ENCODE measurements at regions not wholly inside any gene's neighbourhood (a gene's known extent, or its start where the extent isn't known, plus 50 kb on each side); places are given as distances from the start of the nearest gene placed in this dataset.
A peak's percentile ranks its signal among the peaks of the same experiment; 100 is the strongest.

DNA sequence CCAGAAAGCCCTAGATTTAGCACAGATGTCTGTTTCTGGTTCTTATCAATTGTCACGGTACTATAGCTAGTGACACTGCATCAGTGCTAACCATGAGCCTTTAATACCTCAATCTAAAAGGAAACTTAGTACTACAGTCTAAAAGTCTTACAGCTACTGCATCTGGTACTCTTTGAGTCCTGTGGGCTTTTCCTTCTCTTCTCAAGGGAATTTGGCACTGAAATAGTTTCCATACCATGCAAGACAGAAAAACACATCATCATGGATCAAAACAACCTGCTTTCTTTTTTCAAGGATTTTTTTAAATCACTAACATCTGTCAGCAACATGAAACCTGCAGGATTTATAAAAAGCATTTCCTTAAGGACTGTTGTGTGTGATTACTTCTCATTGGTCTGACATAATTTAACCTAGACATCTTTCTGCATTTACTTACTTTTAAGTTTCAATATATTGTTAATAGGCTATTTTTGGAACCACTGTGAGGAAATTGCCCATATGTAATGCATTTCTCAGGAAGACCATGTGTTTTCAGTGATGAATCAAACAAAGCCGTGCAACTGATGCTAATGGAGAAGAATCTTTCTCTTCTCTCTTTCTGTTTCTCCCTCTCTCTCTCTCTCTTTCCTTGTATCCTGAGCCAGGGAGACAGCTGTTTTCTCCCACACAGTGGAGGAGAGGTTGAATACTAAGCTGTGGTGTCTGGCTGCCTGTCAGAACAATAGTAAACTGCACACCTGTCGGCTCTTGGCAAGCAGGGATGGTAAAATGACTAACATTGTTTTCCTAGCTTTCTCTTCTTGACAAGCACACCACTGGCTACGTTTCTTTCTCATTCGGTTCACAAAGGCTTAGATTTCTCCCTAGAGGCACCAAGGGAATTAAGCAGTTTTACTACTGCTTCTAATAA is 273.4 kb downstream of the CSNK1G3 start:
- no peak for TF ChIP-seq POLR2A (IDR thresholded peaks at IDR 0.05; ENCODE audit: low read depth, low read length)
- DNase-seq (ENCODE audit: insufficient read length, low spot score) (no peak), FAIRE-seq (no peak)

- TF ChIP-seq POLR2A (IDR thresholded peaks at IDR 0.05; ENCODE audit: low read depth, low read length): no peak
- FAIRE-seq: no peak
- DNase-seq (ENCODE audit: insufficient read length, low spot score): no peak
Observed at GRCh38 chr5:123783421-123783820, 271.4 kb downstream of the CSNK1G3 start.

GRCh38 chr5:123778641-123779040 is 266.7 kb downstream of the CSNK1G3 start:
- DNase-seq (ENCODE audit: insufficient read length, low spot score) (no peak), FAIRE-seq (no peak)
- no peak for TF ChIP-seq POLR2A (IDR thresholded peaks at IDR 0.05; ENCODE audit: low read depth, low read length)

DNA sequence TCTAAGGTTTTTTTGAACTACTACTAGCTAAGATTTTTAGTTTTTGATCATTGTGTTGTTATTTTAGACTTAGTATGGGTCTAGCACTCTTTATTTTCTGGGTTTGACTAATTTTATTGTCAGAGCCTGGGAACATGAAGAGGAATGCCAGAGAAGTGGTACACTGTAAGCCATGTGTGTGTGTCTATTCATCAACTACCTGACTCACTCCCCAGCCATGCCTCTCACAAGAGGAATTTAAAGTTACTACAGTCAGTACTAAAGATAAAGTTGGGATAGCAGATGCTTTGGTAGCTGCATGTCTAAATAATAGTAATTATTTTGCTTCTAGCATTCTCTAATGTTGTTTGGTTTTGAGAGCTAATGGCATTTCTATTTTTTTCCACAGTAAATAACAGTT is 264.8 kb downstream of the CSNK1G3 start:
- no peak for TF ChIP-seq POLR2A (IDR thresholded peaks at IDR 0.05; ENCODE audit: low read depth, low read length)
- FAIRE-seq (no peak), DNase-seq (ENCODE audit: insufficient read length, low spot score) (no peak)

- FAIRE-seq (no peak), DNase-seq (ENCODE audit: insufficient read length, low spot score) (no peak)
- TF ChIP-seq POLR2A (IDR thresholded peaks at IDR 0.05; ENCODE audit: low read depth, low read length): no peak
Observed at GRCh38 chr5:123771715-123772114, 259.7 kb downstream of the CSNK1G3 start.

DNA sequence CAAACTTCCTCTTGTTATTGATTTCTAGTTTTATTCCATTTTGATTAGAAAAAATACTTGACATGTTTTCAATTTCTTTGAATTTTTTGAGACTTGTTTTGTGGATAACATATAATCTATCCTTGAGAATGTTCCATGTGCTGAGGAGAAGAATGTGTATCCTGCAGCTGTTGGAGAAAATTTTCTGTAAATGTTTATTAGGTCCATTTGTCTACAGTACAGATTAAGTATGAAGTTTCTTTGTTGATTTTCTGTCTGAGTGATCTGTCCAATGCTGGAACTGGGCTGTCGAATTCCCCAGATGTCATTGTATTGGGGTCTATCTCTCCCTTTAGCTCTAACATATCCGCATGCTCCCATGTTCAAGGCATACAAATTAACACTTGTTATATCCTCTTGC is 251.2 kb downstream of the CSNK1G3 start:
- TF ChIP-seq POLR2A (IDR thresholded peaks at IDR 0.05; ENCODE audit: low read depth, low read length): no peak
- DNase-seq (ENCODE audit: insufficient read length, low spot score) (no peak), FAIRE-seq (no peak)

DNA sequence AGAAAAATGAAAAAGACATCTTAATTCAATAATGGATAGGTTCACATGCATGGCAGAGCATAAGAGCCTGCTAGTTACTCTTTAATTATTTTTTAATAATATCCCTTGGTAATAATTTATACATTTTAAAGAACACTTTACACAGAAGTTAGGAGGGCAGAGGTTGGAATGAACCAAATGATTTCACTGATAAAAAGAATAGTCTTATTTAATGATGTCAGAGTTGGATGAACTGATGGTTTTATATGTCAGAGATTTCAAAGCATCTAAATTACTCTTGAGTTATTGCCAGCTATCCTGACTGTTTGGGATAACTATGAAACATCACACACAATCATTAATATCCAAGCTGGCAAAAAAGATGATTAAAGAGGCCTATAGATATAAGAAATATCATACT is 244.8 kb downstream of the CSNK1G3 start:
- DNase-seq (ENCODE audit: insufficient read length, low spot score): no peak
- TF ChIP-seq POLR2A (IDR thresholded peaks at IDR 0.05; ENCODE audit: low read depth, low read length): no peak
- FAIRE-seq: no peak

DNA sequence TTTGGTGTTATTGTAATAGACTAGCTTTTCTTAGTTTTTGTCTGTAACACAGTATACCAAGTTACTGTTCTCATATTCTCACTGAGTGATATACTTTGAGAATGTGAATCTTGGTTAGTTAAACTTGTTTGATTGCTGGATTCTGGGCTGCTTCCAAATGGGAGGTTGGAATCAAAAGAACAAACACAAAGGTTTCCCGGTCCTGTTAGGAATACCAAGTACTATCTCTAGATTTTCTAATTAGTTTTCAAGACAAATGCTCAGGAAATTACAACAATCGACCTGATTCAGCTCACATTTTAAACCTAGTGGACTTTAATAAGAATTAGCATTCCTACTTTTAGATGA is 244.3 kb downstream of the CSNK1G3 start:
- no peak for TF ChIP-seq POLR2A (IDR thresholded peaks at IDR 0.05; ENCODE audit: low read depth, low read length)
- no peak for DNase-seq (ENCODE audit: insufficient read length, low spot score)
- FAIRE-seq: no peak

DNA sequence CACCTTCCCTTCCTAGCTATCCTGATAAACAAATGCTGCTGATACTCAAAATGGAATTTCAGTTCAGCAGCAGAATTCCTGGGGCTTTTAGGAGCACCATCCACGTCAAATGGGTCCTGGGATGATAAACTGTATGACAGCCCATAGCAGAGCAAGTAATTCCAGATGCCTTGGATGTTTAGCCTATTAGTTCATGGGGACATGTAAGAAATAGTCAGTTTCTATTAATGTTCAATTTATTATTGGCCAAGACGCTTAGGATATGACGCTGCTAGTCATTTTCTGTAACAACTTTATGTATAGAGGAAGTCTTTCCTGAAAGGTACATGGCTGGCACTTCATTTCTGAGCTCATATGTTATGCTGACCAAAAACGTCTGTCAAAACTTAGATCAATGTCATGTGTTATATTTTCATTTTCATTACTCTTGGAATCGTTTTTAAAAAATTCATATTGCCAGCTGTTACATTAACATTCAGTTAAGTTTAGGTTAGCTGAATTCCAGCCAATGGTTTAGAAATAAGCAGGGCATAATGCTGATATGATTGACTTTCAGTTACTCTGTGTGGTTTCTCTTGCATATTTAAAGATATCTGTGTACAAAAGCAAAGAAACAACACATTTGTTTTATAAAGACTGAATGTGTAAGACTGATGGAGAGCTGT is 243.8 kb downstream of the CSNK1G3 start:
- no peak for TF ChIP-seq POLR2A (IDR thresholded peaks at IDR 0.05; ENCODE audit: low read depth, low read length)
- peak; percentile 55 for FAIRE-seq

DNA sequence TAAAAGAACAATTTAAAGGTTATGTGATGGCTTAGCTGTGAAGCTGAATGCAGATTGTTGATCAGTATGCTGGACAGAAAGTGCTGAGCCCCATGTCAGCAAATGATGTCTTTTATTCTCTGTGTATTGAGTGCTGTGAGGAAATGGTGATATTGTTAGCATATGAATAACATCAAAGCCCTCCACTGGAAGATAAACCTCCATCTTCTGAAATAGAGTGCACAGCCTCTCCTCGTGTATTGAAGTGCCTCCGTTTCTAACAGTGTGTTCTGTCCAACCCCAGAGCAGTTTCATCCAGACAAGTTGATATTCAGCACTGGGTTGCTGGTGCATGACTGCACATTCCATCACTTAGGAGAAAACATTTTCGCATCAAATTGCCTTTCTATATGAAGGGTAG is 242.9 kb downstream of the CSNK1G3 start:
- FAIRE-seq (no peak), DNase-seq (ENCODE audit: insufficient read length, low spot score) (no peak)
- no peak for TF ChIP-seq POLR2A (IDR thresholded peaks at IDR 0.05; ENCODE audit: low read depth, low read length)

More for the DNA sequence above, 243.8 kb downstream of the CSNK1G3 start:
- no peak for DNase-seq (ENCODE audit: insufficient read length, low spot score)

- TF ChIP-seq POLR2A (IDR thresholded peaks at IDR 0.05; ENCODE audit: low read depth, low read length): no peak
- DNase-seq (ENCODE audit: insufficient read length, low spot score) (no peak), FAIRE-seq (peak; percentile 86)
Observed at GRCh38 chr5:123753937-123754891, 242.2 kb downstream of the CSNK1G3 start.

DNA sequence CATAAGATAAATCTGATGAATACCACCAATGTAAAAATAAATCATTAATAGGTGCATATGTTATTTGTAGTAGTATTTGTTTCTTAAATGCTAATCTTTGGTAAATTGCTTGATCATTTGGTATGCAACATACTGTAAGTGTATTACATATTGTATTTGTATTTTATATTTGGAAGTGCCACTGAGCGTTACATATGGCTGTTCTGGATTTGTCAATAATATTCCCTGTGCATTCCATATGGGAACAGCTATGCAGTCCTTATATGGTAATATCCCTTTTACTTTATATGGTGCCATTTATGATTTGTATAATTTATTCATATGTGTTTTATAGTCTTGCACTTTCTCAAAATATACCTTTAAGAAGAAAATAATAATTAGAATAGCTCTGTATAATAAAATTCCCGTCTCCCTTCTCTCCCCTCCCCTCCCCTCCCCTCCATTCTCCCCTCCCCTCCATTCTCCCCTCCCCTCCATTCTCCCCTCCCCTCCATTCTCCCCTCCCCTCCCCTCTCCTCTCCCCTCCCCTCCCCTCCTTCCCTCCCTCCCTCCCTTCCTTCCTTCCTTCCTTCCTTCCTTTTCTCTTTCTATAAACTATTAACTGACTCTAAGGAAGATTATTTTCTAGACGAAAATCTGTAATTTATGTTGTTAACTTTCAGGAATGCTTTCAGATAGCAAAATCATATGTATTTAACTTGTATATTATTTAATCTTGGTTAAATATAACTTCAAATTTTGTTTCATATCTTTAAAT is 241.4 kb downstream of the CSNK1G3 start:
- DNase-seq (ENCODE audit: insufficient read length, low spot score) (no peak), FAIRE-seq (no peak)
- TF ChIP-seq POLR2A (IDR thresholded peaks at IDR 0.05; ENCODE audit: low read depth, low read length): no peak

GRCh38 chr5:123752552-123753179 is 240.7 kb downstream of the CSNK1G3 start:
- DNase-seq (ENCODE audit: insufficient read length, low spot score) (peak; percentile 3), FAIRE-seq (peak; percentile 98)
- TF ChIP-seq POLR2A (IDR thresholded peaks at IDR 0.05; ENCODE audit: low read depth, low read length): no peak
